PC-9 (cell line): ENCODE measurements at regions not wholly inside any gene's neighbourhood (a gene's known extent, or its start where the extent isn't known, plus 50 kb on each side); places are given as distances from the start of the nearest gene placed in this dataset.

Source experiments
- BruUV-seq: library from RNA; stranded (reverse); fragments of 400-500 nt; replicated peaks from 2 replicates; lab custom pipeline; 2021; lab: Mats Ljungman, UMichigan
- CTCF ChIA-PET: fragments of 300-600 bp; sonication (Branson Sonifier 250); formaldehyde crosslinking; loops from one replicate; lab custom pipeline; 2022; ENCODE audit warnings: antibody characterized with exemption; lab: Charles Lee
- POLR2A ChIA-PET: fragments of 300-600 bp; sonication (Branson Sonifier 250); formaldehyde crosslinking; loops from one replicate; lab custom pipeline; 2022; ENCODE audit warnings: antibody characterized with exemption; ENCODE audit not compliant: unreplicated experiment; lab: Charles Lee
- DNase-seq, 2 experiments: peaks; one replicate each; pipeline versions ENCODE4 v3.0.0 to v3.0.0-alpha.2; 2015 to 2022; ENCODE audit warnings: mixed read lengths in 1 of 2
- H2AFZ ChIP-seq: fragments of 200-600 bp; sonication (generic); 2 replicates; pipeline ENCODE4 v1.8.1; 2017; ENCODE audit warnings: antibody characterized with exemption
- H3F3A ChIP-seq: fragments of 200-600 bp; sonication (generic); 2 replicates; pipeline ENCODE4 v1.8.1; 2017; ENCODE audit warnings: antibody characterized with exemption, mild to moderate bottlenecking, low read depth; ENCODE audit not compliant: insufficient read depth
- H3K27ac ChIP-seq: fragments of 200-600 bp; sonication (generic); 2 replicates; pipeline ENCODE4 v1.6.1; 2016; ENCODE audit warnings: mixed run types
- H3K27me3 ChIP-seq: fragments of 200-600 bp; sonication (generic); 2 replicates; pipeline ENCODE4 v1.6.1; 2016; ENCODE audit warnings: low read depth, mixed run types; ENCODE audit not compliant: insufficient read depth
- H3K36me3 ChIP-seq: fragments of 200-600 bp; sonication (generic); 2 replicates; pipeline ENCODE4 v1.6.1; 2016; ENCODE audit warnings: low read depth, mixed run types
- H3K4me1 ChIP-seq: fragments of 200-600 bp; sonication (generic); replicated peaks from 2 replicates; pipeline ENCODE4 v1.6.1; 2016; ENCODE audit warnings: mixed run types; ENCODE audit not compliant: insufficient read depth
- H3K4me2 ChIP-seq: fragments of 200-600 bp; sonication (generic); 2 replicates; pipeline ENCODE4 v1.6.1; 2017; ENCODE audit warnings: mixed run types
- H3K4me3 ChIP-seq: fragments of 200-600 bp; sonication (generic); 2 replicates; pipeline ENCODE4 v1.6.1; 2016; ENCODE audit warnings: mixed run types
- H3K79me2 ChIP-seq: fragments of 200-600 bp; sonication (generic); 2 replicates; pipeline ENCODE4 v1.6.1; 2017; ENCODE audit warnings: low read depth, mixed run types
- H3K9me2 ChIP-seq: fragments of 200-600 bp; sonication (generic); 2 replicates; pipeline ENCODE4 v1.8.1; 2017; ENCODE audit warnings: mild to moderate bottlenecking; ENCODE audit not compliant: insufficient read depth
- H3K9me3 ChIP-seq: fragments of 200-600 bp; sonication (generic); 2 replicates; pipeline ENCODE4 v1.8.1; 2016; ENCODE audit warnings: low read depth; ENCODE audit not compliant: insufficient read depth
- H4K20me1 ChIP-seq: fragments of 200-600 bp; sonication (generic); 2 replicates; pipeline ENCODE4 v1.8.1; 2017; ENCODE audit not compliant: insufficient read depth
- CTCF ChIP-seq: fragments of 200-600 bp; sonication (generic); conservative IDR thresholded peaks from 2 replicates; pipeline ENCODE4 v1.6.1; 2017; ENCODE audit warnings: mixed run types, antibody characterized with exemption, mild to moderate bottlenecking, moderate library complexity
- EZH2 ChIP-seq: fragments of 200-600 bp; sonication (generic); IDR thresholded peaks from 2 replicates; pipeline ENCODE4 v1.8.0; 2017; ENCODE audit warnings: antibody characterized with exemption, low read depth
- intact Hi-C: fragments of 100-400 bp; cut with micrococcal nuclease; formaldehyde crosslinking; loops from one replicate; pipeline ENCODE4 v1.10.0; 2022; ENCODE audit not compliant: unreplicated experiment

GRCh38 chr15:47640901-47641300 is 76.4 kb upstream of the SEMA6D start:
- TF ChIP-seq CTCF (no peak), EZH2 (no peak)
- Histone ChIP-seq H3K27ac (no peak overlapping the region), H3K4me1 (no peaks in the 10 kb centered on the region), H4K20me1 (no peaks in the 10 kb centered on the region), H2AFZ (no peak overlapping the region), H3K79me2 (no peaks in the 10 kb centered on the region), H3K4me2 (no peak overlapping the region), H3K4me3 (no peak overlapping the region), H3K27me3 (no peaks in the 10 kb centered on the region), H3K36me3 (no peaks in the 10 kb centered on the region), H3F3A (no peaks in the 10 kb centered on the region), H3K9me3 (no peaks in the 10 kb centered on the region), H3K9me2 (no peaks in the 10 kb centered on the region)
- ChIA-PET POLR2A (no interaction called here), CTCF (no interaction called here)
- no peak for DNase-seq
- BruUV-seq = no TSS peak
- intact Hi-C loops = no loop called here

DNA sequence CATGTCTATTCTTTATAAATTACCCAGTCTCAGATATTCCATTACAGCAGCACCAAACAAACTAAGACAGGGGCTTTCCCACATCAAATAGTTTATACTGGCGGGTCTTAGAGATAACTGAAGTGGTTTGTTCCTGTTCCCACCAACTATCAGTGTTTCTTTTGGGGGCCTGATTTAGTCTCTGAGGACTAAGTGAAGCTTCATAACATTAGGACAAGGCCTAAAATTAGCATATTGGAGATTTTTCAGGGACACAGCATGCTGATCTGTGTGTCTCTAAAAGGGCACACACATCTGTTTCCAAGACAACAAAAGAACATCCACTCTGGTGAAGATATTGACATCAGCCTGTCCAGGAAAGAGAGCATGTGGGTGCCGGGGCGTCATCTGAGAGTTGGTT is 72.6 kb upstream of the SEMA6D start:
- ChIA-PET POLR2A (no interaction called here), CTCF (no interaction called here)
- Histone ChIP-seq H3K4me2 (no peak overlapping the region), H3K4me3 (no peak overlapping the region), H3K9me3 (no peaks in the 10 kb centered on the region), H3K4me1 (no peaks in the 10 kb centered on the region), H3K27me3 (no peaks in the 10 kb centered on the region), H3F3A (no peaks in the 10 kb centered on the region), H2AFZ (no peak overlapping the region), H3K9me2 (no peaks in the 10 kb centered on the region), H3K27ac (no peak overlapping the region), H3K79me2 (no peaks in the 10 kb centered on the region), H4K20me1 (no peaks in the 10 kb centered on the region), H3K36me3 (no peaks in the 10 kb centered on the region)
- intact Hi-C loops = no loop called here
- DNase-seq = no peak
- BruUV-seq = no TSS peak
- TF ChIP-seq CTCF = no peak
- no peak for TF ChIP-seq EZH2

GRCh38 chr15:47650564-47650963 is 66.7 kb upstream of the SEMA6D start:
- Histone ChIP-seq H3K36me3 (no peaks in the 10 kb centered on the region), H3K9me2 (no peaks in the 10 kb centered on the region), H3K27ac (no peak overlapping the region), H3K79me2 (no peaks in the 10 kb centered on the region), H3K9me3 (no peaks in the 10 kb centered on the region), H3K4me2 (no peak overlapping the region), H4K20me1 (no peaks in the 10 kb centered on the region), H3K4me1 (no peaks in the 10 kb centered on the region), H3K4me3 (no peak overlapping the region), H3F3A (no peaks in the 10 kb centered on the region), H2AFZ (no peak overlapping the region), H3K27me3 (no peaks in the 10 kb centered on the region)
- BruUV-seq = no TSS peak
- no peak for TF ChIP-seq CTCF
- no peak for TF ChIP-seq EZH2
- intact Hi-C loops = no loop called here
- no peak for DNase-seq
- POLR2A ChIA-PET = no interaction called here
- CTCF ChIA-PET = no interaction called here
